HPDE6-E6E7 (cell line): ENCODE measurements at regions not wholly inside any gene's neighbourhood (a gene's known extent, or its start where the extent isn't known, plus 50 kb on each side); places are given as distances from the start of the nearest gene placed in this dataset.
"Not testable (repeated sequence)": the region's sequence is repeated elsewhere in the genome, so short reads cannot be mapped to it uniquely, and the experiment has no call there.

Experiments used
- DNase-seq: peaks from one replicate; pipeline ENCODE4 v3.0.0; 2011; ENCODE audit warnings: missing footprints; ENCODE audit errors: extremely low spot score

- DNase-seq = not testable (repeated sequence)
Measured at GRCh38 chr6:104676679-104677078, 183.0 kb downstream of the HACE1 start.

- DNase-seq = not testable (repeated sequence)
Measured at GRCh38 chr6:104675161-104675560, 184.6 kb downstream of the HACE1 start.

- DNase-seq = not testable (repeated sequence)
Measured at GRCh38 chr6:104673078-104673477, 186.6 kb downstream of the HACE1 start.

- DNase-seq = not testable (repeated sequence)
Measured at GRCh38 chr6:104671591-104671891, 188.2 kb downstream of the HACE1 start.

- not testable (repeated sequence) for DNase-seq
Measured at GRCh38 chr6:104670834-104671590, 188.7 kb downstream of the HACE1 start.

GRCh38 chr6:104669483-104669882 lies 190.2 kb downstream of the HACE1 start:
- DNase-seq = no peak

GRCh38 chr6:104656235-104656634 lies 203.5 kb downstream of the HACE1 start:
- no peak for DNase-seq

- DNase-seq = no peak
Measured at GRCh38 chr6:104653781-104654180, 205.9 kb downstream of the HACE1 start.

GRCh38 chr6:104648347-104648746 lies 211.4 kb downstream of the HACE1 start:
- DNase-seq = no peak

GRCh38 chr6:104644848-104645247 lies 214.9 kb downstream of the HACE1 start:
- no peak for DNase-seq

- no peak for DNase-seq
Measured at GRCh38 chr6:104642871-104643270, 216.8 kb downstream of the HACE1 start.

GRCh38 chr6:104640761-104641160 lies 219.0 kb downstream of the HACE1 start:
- no peak for DNase-seq

GRCh38 chr6:104640150-104640700 lies 219.5 kb downstream of the HACE1 start:
- DNase-seq = no peak

GRCh38 chr6:104639668-104640067 lies 220.1 kb downstream of the HACE1 start:
- DNase-seq = no peak

- DNase-seq = no peak
Measured at GRCh38 chr6:104638841-104639290, 220.9 kb downstream of the HACE1 start.

GRCh38 chr6:104633125-104633524 lies 226.6 kb downstream of the HACE1 start:
- no peak for DNase-seq

- no peak for DNase-seq
Measured at GRCh38 chr6:104632588-104632987, 227.1 kb downstream of the HACE1 start.

- no peak for DNase-seq
Measured at GRCh38 chr6:104630955-104631354, 228.8 kb downstream of the HACE1 start.

- no peak for DNase-seq
Measured at GRCh38 chr6:104630522-104630921, 229.2 kb downstream of the HACE1 start.

- no peak for DNase-seq
Measured at GRCh38 chr6:104629826-104630225, 229.9 kb downstream of the HACE1 start.

- peak; percentile 90 for DNase-seq
Measured at GRCh38 chr6:104625536-104625935, 234.2 kb downstream of the HACE1 start.

GRCh38 chr6:104623052-104623690 lies 236.5 kb downstream of the HACE1 start:
- DNase-seq = no peak

- DNase-seq = no peak
Measured at GRCh38 chr6:104621396-104621795, 238.3 kb downstream of the HACE1 start.
